ENCODE measurements at regions not wholly inside any gene's neighbourhood (a gene's known extent, or its start where the extent isn't known, plus 50 kb on each side); places are given as distances from the start of the nearest gene placed in this dataset.
"Not testable (repeated sequence)": the region's sequence is repeated elsewhere in the genome, so short reads cannot be mapped to it uniquely, and the experiment has no call there.

GRCh38 chr9:115862021-115862420 is 291.6 kb upstream of the PAPPA start:
- no peak overlapping the region for H3K27ac ChIP-seq
- in situ Hi-C loops (cut with MboI; ENCODE audit: low pct_unique_long_range_greater_than_20kb in 2 of 9, low sequenced_read_pairs in 9 of 9, unreplicated experiment in 9 of 9), result no loop called here

GRCh38 chr9:115864581-115864980 is 289.0 kb upstream of the PAPPA start:
- H3K4me3 ChIP-seq, result no peak overlapping the region
- in situ Hi-C loops (cut with MboI; ENCODE audit: low pct_unique_long_range_greater_than_20kb in 2 of 9, low sequenced_read_pairs in 9 of 9, unreplicated experiment in 9 of 9), result no loop called here
- no peak for ATAC-seq (replicated peaks in 6 of 8)
- H3K27ac ChIP-seq, result no peak overlapping the region
- H3K4me1 ChIP-seq (replicated peaks in 1 of 2), result no peaks in the 10 kb centered on the region

More at GRCh38 chr9:115862021-115862420, 291.6 kb upstream of the PAPPA start:
- no peak overlapping the region for H3K4me3 ChIP-seq
- no peak for ATAC-seq (replicated peaks in 6 of 8)
- no peaks in the 10 kb centered on the region for H3K4me1 ChIP-seq (replicated peaks in 1 of 2)
- WGBS, 10 experiments, result 53 to 100% (median 88%) methylated on average over 1 to 3 of the region's 3 CpGs

- Histone ChIP-seq H3K4me3 (no peak overlapping the region), H3K4me1 (replicated peaks in 1 of 2) (no peaks in the 10 kb centered on the region), H3K27ac (no peak overlapping the region)
- peak in 2 of 8 experiments; percentile 55 to 60 for ATAC-seq (replicated peaks in 6 of 8)
- in situ Hi-C loops (cut with MboI; ENCODE audit: low pct_unique_long_range_greater_than_20kb in 2 of 9, low sequenced_read_pairs in 9 of 9, unreplicated experiment in 9 of 9), result no loop called here
Observed at GRCh38 chr9:115867326-115867725, 286.3 kb upstream of the PAPPA start.

- in situ Hi-C loops (cut with MboI; ENCODE audit: low pct_unique_long_range_greater_than_20kb in 2 of 9, low sequenced_read_pairs in 9 of 9, unreplicated experiment in 9 of 9), result no loop called here
- peak in 2 of 8 experiments; percentile 30 to 76 for ATAC-seq (replicated peaks in 6 of 8)
Observed at GRCh38 chr9:115877852-115878438, 275.6 kb upstream of the PAPPA start.

GRCh38 chr9:115879451-115879850 is 274.1 kb upstream of the PAPPA start:
- H3K4me3 ChIP-seq, result no peak overlapping the region
- H3K27ac ChIP-seq, result no peak overlapping the region
- no peaks in the 10 kb centered on the region for H3K4me1 ChIP-seq (replicated peaks in 1 of 2)
- ATAC-seq (replicated peaks in 6 of 8), result no peak
- in situ Hi-C loops (cut with MboI; ENCODE audit: low pct_unique_long_range_greater_than_20kb in 2 of 9, low sequenced_read_pairs in 9 of 9, unreplicated experiment in 9 of 9), result no loop called here
- 50 to 62% (median 55%) methylated on average over 1 to 3 of the region's 3 CpGs; no CpG with 5 or more reads in 6 of the 10 experiments for WGBS, 10 experiments

More at GRCh38 chr9:115877852-115878438, 275.6 kb upstream of the PAPPA start:
- WGBS, 10 experiments, result 40 to 100% (median 100%) methylated on average over 1 of the region's 3 CpGs; no CpG with 5 or more reads in 7 of the 10 experiments
- no peak overlapping the region for H3K4me3 ChIP-seq
- no peak overlapping the region for H3K27ac ChIP-seq
- H3K4me1 ChIP-seq (replicated peaks in 1 of 2), result no peaks in the 10 kb centered on the region

- WGBS, 10 experiments, result 42 to 94% (median 81%) methylated on average over 1 to 5 of the region's 5 CpGs
- H3K27ac ChIP-seq, result no peak overlapping the region
- in situ Hi-C loops (cut with MboI; ENCODE audit: low pct_unique_long_range_greater_than_20kb in 2 of 9, low sequenced_read_pairs in 9 of 9, unreplicated experiment in 9 of 9), result no loop called here
- H3K4me3 ChIP-seq, result no peak overlapping the region
- peak in 2 of 8 experiments; percentile 22 to 79 for ATAC-seq (replicated peaks in 6 of 8)
- no peaks in the 10 kb centered on the region for H3K4me1 ChIP-seq (replicated peaks in 1 of 2)
Observed at GRCh38 chr9:115880221-115880885, 273.2 kb upstream of the PAPPA start.

GRCh38 chr9:115882911-115883310 is 270.7 kb upstream of the PAPPA start:
- peaks cover 0 to 2% of the 10 kb centered on the region in 2 donors for H3K4me1 ChIP-seq (replicated peaks in 1 of 2)
- in situ Hi-C loops (cut with MboI; ENCODE audit: low pct_unique_long_range_greater_than_20kb in 2 of 9, low sequenced_read_pairs in 9 of 9, unreplicated experiment in 9 of 9), result no loop called here
- H3K4me3 ChIP-seq, result no peak overlapping the region
- peak in 2 of 8 experiments; percentile 30 to 49 for ATAC-seq (replicated peaks in 6 of 8)
- no peak overlapping the region for H3K27ac ChIP-seq

GRCh38 chr9:115883467-115884329 is 269.9 kb upstream of the PAPPA start:
- in situ Hi-C loops (cut with MboI; ENCODE audit: low pct_unique_long_range_greater_than_20kb in 2 of 9, low sequenced_read_pairs in 9 of 9, unreplicated experiment in 9 of 9), result no loop called here
- 7 to 100% (median 51%) methylated on average over 1 to 4 of the region's 5 CpGs; no CpG with 5 or more reads in 2 of the 10 experiments for WGBS, 10 experiments
- H3K4me3 ChIP-seq, result no peak overlapping the region
- peak in 4 of 8 experiments; percentile 52 to 77 (median 68) for ATAC-seq (replicated peaks in 6 of 8)
- H3K4me1 ChIP-seq (replicated peaks in 1 of 2), result peaks cover 0 to 2% of the 10 kb centered on the region in 2 donors
- H3K27ac ChIP-seq, result no peak overlapping the region

- H3K27ac ChIP-seq, result no peak overlapping the region
- H3K4me1 ChIP-seq (replicated peaks in 1 of 2), result peaks cover 0 to 2% of the 10 kb centered on the region in 2 donors
- ATAC-seq (replicated peaks in 6 of 8), result no peak
- no peak overlapping the region for H3K4me3 ChIP-seq
- in situ Hi-C loops (cut with MboI; ENCODE audit: low pct_unique_long_range_greater_than_20kb in 2 of 9, low sequenced_read_pairs in 9 of 9, unreplicated experiment in 9 of 9), result no loop called here
- 13 to 100% (median 67%) methylated on average over 1 to 2 of the region's 2 CpGs; no CpG with 5 or more reads in 2 of the 10 experiments for WGBS, 10 experiments
Observed at GRCh38 chr9:115884846-115885245, 268.7 kb upstream of the PAPPA start.

- 64 to 100% (median 84%) methylated on average over 1 to 5 of the region's 5 CpGs; no CpG with 5 or more reads in 3 of the 10 experiments for WGBS, 10 experiments
- H3K4me1 ChIP-seq (replicated peaks in 1 of 2), result peaks cover 0 to 2% of the 10 kb centered on the region in 2 donors
- no peak overlapping the region for H3K27ac ChIP-seq
- in situ Hi-C loops (cut with MboI; ENCODE audit: low pct_unique_long_range_greater_than_20kb in 2 of 9, low sequenced_read_pairs in 9 of 9, unreplicated experiment in 9 of 9), result no loop called here
- ATAC-seq (replicated peaks in 6 of 8), result peak in 1 of 8 experiments; percentile 27
- no peak overlapping the region for H3K4me3 ChIP-seq
Observed at GRCh38 chr9:115888131-115888530, 265.5 kb upstream of the PAPPA start.

GRCh38 chr9:115891929-115892328 is 261.7 kb upstream of the PAPPA start:
- in situ Hi-C loops (cut with MboI; ENCODE audit: low pct_unique_long_range_greater_than_20kb in 2 of 9, low sequenced_read_pairs in 9 of 9, unreplicated experiment in 9 of 9), result no loop called here

GRCh38 chr9:115898478-115898877 is 255.1 kb upstream of the PAPPA start:
- H3K27ac ChIP-seq; ATAC-seq (replicated peaks in 6 of 8); H3K4me1 ChIP-seq (replicated peaks in 1 of 2); H3K4me3 ChIP-seq; in situ Hi-C loops (cut with MboI; ENCODE audit: low pct_unique_long_range_greater_than_20kb in 2 of 9, low sequenced_read_pairs in 9 of 9, unreplicated experiment in 9 of 9): not testable (repeated sequence)
- WGBS, 10 experiments, result 17 to 100% (median 65%) methylated on average over 1 to 2 of the region's 2 CpGs; no CpG with 5 or more reads in 3 of the 10 experiments

More at GRCh38 chr9:115891929-115892328, 261.7 kb upstream of the PAPPA start:
- H3K4me3 ChIP-seq, result no peak overlapping the region
- H3K4me1 ChIP-seq (replicated peaks in 1 of 2), result no peaks in the 10 kb centered on the region
- WGBS, 10 experiments, result 10 to 57% (median 31%) methylated on average over 1 to 2 of the region's 2 CpGs
- no peak for ATAC-seq (replicated peaks in 6 of 8)
- no peak overlapping the region for H3K27ac ChIP-seq

- ATAC-seq (replicated peaks in 6 of 8), result no peak
- in situ Hi-C loops (cut with MboI; ENCODE audit: low pct_unique_long_range_greater_than_20kb in 2 of 9, low sequenced_read_pairs in 9 of 9, unreplicated experiment in 9 of 9), result no loop called here
- Histone ChIP-seq H3K27ac (no peak overlapping the region), H3K4me1 (replicated peaks in 1 of 2) (no peaks in the 10 kb centered on the region), H3K4me3 (no peak overlapping the region)
Observed at GRCh38 chr9:115900698-115901097, 252.9 kb upstream of the PAPPA start.

Measured in motor neuron (in vitro differentiated cells).